GM19351 (cell line): ENCODE measurements at regions not wholly inside any gene's neighbourhood (a gene's known extent, or its start where the extent isn't known, plus 50 kb on each side); places are given as distances from the start of the nearest gene placed in this dataset.
A peak's percentile ranks its signal among the peaks of the same experiment; 100 is the strongest.

Source experiments
- ATAC-seq: cut with Tn5 transposase; IDR thresholded peaks from one replicate; pipeline ENCODE4 v1.9.1; 2021; ENCODE audit warnings: mild to moderate bottlenecking, moderate library complexity; ENCODE audit not compliant: unreplicated experiment

DNA sequence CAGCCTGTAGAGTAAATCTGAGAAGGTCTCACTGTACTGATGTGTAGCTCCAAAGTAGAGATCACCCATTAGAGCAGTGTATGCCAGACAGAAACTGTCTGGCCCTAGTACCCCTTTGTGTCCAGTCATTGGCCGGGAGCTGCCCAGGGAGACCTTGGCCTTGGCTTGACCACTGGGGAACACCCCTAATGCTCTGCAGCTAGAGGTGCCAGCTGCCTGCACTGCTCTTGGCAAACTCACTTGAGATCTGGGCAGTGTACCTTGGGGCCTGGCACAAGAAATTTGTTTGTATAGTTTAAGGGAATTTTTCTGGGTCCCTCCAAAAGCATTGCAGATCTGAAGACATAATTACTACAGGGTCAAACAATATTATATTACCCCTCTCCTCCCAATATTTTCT lies 78.7 kb upstream of the MPHOSPH6 start:
- no peak for ATAC-seq

DNA sequence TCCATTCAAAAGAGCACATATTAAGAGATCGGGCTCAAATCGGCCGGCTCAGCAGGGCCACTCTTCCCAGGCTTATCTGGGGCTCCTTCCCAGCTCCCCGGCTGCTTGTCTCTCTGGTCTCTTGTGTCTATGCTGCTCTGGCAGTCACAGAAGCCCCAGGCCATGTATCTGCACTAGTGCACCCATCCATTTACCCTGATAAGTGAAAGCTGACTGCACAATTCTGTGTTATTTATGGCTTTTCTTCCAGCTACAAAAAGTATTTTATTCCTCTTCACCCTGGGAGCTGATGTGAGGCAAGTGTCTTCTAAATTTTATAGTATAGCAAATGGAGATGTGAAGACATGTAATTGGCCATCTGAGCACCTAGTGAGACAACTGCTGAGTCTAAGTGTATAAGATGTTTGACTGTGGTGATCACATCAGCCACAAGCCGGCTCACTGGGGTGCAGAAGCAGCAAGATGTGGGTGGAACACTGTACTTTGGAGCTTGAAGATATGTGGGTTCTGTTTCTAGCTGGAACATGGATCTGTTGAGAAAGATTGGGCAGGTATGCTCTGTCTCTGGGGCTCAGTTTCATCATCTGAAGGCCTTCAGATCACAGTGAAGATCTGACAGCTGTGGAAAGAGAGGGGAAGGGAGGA lies 78.1 kb upstream of the MPHOSPH6 start:
- ATAC-seq = no peak

DNA sequence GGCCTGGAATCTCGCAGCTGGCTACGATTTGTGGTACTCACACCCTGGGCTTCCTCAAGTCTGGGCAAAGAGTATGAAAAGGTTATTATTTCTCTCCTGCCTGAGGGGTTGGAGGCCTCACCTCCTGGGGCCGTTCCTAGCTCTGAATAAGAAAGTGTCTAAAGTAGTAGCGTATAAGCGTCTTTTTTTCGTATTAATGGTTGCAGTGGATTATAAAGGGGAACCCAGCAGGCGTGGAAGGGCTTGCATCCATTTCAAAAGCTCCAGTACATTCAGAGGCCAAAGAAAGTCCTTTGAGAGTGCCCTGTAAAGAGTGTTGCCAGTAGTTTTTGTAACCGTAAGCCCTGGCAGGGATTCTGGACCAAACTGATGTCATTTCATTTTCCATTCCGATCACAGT lies 72.2 kb upstream of the MPHOSPH6 start:
- no peak for ATAC-seq

DNA sequence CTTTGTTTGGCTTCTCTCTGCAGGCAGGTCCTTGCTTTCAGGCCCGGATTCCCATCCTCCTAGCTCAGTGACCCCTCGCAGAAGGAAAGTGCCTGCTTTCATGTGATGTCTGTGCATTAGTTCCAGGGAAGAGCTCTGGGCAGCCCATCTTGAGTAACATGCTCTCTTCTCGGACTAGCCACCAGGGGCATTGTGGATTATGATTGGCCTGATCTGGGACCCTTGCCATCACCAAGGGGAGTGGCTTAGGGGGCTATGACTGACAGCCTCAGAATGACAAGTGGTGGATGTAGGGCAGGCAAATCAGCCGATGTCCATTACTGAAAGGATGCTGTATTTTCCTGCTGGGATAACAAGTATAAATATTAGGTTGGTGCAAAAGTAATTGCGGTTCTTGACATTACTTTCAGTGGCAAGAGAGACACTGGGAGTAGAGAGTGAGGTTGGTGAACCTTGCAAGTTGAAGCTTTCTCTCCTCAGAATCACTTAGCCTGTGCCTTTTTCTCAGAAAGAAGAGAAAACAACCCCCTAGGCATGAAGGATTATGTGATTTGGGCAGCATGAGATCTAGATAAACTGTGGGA lies 71.5 kb upstream of the MPHOSPH6 start:
- ATAC-seq = no peak

DNA sequence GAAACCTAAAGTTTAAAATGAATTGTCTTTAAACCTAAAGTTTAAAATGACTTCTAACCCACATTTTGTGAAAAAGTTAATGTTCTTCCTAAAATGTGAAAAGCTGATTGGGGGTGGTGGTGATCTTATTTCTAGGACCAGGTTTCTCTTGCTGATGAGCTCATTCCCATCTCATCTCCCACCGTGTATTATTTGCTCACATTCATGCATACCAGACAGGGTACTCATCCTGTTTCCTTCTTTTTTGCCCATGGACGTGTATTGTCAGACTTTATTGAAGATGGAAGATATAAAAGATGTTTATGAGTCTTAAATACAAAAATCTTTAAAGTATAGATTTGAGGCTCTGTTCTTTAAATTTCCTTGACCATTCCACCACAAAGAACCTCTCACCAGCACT lies 70.1 kb upstream of the MPHOSPH6 start:
- ATAC-seq = no peak

DNA sequence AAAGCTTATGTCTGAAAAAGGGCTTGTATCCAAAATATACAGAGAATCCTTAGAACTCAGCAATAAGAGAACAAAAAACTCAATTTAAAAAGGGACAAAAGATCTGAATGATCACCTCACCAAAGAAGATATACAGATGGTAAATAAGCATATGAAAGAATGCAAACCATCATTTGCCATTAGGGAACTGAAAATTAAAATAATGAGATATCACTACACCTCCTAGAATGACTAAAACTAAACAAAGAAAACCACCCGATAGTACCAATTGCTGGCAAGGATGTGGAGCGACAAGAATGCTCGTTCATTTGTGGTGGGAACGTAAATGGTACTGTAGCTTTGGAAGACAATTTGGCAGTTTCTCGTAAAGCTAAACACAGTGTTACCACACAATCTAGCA lies 66.9 kb upstream of the MPHOSPH6 start:
- ATAC-seq = peak; percentile 52

DNA sequence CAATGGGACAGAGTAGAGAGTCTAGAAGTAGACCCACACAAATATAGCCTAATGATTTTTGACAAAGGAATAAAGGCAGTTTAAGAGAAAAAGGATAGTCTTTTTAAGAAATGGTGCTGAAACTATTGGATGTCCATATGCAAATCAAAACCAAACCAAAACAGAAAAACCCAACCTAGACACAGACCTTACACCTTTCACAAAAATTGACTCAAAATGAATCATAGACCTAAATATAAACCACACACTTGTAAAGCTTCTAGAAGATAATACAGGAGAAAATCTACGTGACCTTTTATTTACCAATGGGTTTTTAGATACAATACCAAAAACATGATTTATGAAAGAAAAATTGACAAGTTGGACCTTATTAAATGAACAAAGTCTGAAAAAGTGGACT lies 66.4 kb upstream of the MPHOSPH6 start:
- peak; percentile 86 for ATAC-seq

DNA sequence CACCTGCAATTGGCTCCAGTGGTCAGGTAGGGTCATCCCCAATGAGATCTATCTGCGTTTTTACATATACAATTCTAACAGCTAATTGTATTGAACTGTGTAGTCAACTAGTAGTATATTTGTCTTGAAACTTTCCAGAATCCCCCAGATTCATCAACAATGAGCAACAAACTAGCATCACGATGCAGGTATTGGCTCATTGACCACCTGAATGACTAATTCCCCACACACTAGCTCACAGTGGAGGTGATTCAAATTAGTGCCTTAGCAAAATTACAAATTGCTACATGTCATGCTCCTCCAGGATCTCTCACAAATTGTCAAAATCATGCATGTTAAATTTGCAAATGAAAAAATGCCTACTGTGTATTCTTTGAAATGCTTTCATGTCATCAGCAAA lies 62.8 kb upstream of the MPHOSPH6 start:
- no peak for ATAC-seq

DNA sequence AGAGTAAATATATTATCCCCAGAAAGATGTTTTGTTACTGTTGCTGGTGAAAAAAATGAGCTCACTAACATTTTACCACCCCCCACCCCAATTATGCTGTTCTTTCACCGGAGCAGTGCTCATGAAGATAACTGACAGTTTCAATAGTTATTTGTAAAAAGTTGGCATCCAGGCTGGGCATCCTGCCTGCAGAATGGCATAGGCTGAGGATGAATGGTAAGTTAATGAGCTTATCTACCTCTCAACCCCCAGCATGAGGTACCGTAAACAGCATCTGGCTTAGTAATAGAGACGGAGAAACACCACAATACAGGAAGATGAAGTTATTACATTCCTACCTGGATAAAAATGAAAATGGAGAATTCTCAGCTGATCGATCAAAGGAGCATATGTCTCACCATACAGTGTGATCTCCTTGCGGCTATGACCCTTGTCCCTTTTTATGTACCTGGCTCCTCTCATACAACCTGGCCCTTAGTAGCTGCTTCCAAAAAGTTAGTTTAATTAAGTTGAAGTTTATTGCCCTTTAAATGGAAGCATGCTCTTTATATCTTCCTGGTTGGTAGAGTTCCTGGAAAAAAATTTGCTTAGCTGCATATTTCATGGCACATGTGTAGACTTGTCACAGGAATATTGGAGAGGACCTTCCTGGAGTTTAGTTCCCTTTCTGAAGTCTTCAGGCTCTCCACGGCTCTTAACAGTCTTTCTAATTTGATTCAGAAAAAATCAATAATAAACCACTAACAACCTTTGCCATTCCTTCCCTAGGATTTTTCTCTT lies 61.2 kb upstream of the MPHOSPH6 start:
- ATAC-seq = no peak

DNA sequence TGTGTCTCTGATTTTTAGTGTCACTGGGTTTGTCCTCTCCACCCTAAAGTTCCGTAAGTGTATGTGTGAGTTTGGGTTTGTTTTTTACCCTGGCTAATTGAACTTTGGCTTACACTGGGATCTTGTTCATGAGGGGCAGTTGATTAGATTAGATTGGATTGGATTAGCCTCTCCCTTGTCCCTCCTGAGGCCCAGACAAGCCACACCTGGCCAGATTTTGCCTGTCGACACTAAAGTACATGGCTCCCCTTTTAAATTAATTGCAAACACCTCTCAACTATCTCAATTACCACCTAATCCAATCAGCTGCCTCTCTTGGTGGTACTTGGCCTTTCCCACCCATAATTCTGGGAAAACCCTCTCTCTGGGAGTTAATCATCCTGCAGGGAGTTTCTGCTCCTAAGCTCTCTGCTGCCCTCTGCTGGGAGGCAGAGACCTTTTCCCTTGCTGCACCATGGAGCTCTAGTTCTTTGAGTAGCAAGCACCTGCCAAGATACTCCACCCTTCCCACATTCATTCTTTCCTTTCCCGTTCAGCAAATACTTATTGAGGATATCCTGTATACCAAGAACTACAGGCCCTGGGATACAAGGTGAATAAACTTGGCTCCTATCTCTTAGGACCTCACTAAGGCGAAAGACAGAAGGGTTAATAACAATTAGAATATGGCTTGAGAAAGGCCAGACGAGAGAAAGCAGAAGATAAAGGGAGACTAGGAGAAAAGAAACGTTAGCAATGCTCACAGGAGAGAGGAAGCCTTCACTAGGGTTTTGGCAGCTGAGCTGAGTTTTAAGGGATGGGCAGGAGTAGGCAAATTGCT lies 60.0 kb upstream of the MPHOSPH6 start:
- ATAC-seq = no peak

DNA sequence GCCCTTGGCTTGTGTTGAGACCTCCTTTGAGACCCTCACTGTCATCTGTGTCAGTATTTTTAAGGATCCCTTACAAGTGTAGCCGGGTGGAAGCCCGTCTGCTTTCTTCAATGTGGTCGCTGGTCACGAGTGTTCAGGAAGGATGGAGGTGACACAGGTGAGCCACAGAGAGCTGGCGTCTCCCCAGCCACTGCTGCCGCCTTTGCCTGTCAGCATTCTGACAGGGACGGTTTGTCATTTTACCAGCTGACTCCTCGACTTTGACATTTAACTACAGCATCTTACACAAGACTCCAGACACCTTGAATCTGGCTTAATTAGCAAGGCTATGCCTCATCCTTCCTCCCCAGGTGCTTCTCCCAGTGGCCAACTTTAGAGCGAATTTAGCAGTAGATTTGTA lies 56.3 kb upstream of the MPHOSPH6 start:
- no peak for ATAC-seq

DNA sequence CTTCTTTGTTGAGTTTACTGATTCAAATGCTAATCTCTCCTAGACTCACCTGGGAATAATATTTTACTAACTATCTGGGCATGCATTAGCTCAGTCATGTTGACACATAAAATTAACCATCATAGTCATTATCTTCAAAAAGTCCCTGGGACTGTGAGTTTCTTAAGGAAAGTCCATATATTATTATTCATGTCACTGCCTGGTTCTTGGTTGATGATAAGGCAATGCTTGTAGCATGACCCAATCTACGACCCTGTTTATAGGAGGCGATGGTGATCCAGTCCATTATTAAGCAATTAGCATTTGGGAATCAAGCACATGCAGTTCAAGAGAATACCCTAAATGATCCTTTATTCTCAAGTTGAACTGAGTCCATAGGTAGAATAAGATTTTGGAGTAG lies 54.8 kb upstream of the MPHOSPH6 start:
- ATAC-seq = no peak

DNA sequence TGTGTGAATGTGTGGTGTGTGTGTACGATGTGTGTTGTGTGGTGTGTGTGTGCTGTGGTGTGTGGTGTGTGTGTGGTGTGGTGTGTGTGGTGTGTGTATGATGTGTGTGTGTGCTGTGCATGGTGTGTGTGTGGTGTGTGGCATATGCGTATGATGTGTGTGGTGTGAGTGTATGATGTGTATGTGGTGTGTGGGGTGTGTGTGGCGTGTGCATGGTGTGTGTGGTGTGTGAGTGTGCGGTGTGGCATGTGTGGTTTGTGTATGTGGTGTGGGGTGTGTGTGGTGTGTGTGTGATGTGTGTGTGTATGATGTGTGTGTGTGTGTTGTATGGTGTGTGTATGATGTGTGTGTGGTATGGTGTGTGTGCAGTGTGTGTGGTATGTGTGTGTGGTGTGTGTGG lies 50.5 kb upstream of the MPHOSPH6 start:
- ATAC-seq = no peak
